ENCODE measurements at regions not wholly inside any gene's neighbourhood (a gene's known extent, or its start where the extent isn't known, plus 50 kb on each side); places are given as distances from the start of the nearest gene placed in this dataset.

DNA sequence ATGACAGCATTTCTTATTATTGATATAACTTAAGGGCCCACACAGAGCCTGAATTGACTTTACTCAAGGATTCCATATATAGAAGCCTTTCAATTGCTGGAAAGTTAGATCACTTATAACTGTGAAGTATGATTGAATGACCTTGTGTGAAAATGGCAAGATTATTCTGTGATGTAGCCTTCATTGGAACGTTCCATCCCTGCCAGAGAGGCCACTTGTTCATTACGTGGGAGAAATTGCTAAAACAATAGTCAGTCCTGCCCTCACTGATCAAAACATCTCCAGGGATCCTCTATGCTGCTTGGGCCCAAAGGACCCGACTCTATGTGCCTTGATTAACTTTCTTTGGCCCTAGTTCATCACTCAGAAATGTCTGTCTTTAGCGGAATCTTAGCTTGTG, 159.5 kb upstream of the BLID start:
- H3K36me3 Mint-ChIP-seq = no peaks in the 10 kb centered on the region
- no peak overlapping the region for H3K4me3 Mint-ChIP-seq
- H3K4me1 Mint-ChIP-seq = no peaks in the 10 kb centered on the region
- ATAC-seq (replicated peaks) (no peak), DNase-seq (no peak)
- H3K9me3 Mint-ChIP-seq = no peaks in the 10 kb centered on the region
- no peak overlapping the region for H3K27ac Mint-ChIP-seq
- H3K27me3 Mint-ChIP-seq = peaks cover 0 to 5% of the 10 kb centered on the region in 2 donors

DNA sequence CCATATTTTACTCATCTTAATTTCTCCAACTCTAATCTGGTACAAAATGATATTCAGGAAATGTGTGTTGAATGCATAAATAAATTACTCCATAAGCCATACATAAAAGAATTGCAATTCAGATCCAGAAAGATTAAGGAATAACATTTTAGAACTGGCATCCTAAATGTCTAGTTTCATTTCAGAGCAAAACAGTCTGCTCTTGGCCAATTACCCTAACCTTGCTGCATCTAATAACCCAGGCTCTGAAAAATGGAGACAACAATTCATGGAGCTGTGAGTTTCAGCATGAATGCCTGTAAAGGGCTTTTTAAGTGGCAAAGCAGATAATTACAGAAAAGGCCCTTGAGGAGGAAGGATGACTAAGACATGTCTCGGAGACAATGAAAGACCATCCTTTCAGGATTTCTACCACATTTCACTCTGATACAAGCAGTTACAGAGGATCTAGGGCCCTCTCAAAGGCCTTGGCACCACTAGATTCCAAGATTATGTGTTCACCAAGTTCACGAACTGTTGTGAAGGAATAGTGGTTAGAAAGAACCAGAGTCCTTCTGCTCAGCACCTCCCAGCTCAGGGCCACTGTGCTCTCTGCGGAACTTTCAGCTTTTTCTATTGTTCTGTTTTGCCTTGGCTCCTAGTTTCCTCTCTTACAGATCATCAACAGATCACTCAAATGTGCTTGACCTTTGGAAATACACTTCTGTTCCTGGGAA, 157.6 kb upstream of the BLID start:
- Mint-ChIP-seq H3K9me3 (no peaks in the 10 kb centered on the region), H3K36me3 (no peaks in the 10 kb centered on the region), H3K4me3 (no peak overlapping the region), H3K27ac (no peak overlapping the region), H3K4me1 (no peaks in the 10 kb centered on the region), H3K27me3 (peaks cover 0 to 5% of the 10 kb centered on the region in 2 donors)
- DNase-seq (no peak), ATAC-seq (replicated peaks) (no peak)

DNA sequence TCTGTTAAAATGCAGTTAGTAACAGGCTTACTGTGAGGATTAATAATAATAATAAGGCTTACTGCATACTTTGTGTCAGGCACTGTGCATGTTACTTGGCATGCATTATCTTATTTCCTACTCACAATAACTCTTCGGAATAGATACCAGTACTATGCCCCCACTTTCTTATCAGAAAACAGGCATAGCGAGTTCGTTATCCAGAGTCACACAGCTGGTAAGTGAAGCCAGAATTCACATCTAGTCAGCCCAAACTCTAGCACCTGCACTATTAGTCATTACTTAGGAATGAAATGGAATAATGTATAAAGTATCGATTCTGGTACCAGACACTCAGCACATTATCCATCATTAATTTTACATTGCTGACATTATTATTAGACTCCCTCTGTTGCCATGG, 155.7 kb upstream of the BLID start:
- ATAC-seq (replicated peaks) = no peak
- DNase-seq = no peak
- Mint-ChIP-seq H3K9me3 (no peaks in the 10 kb centered on the region), H3K27me3 (peaks cover 0 to 5% of the 10 kb centered on the region in 2 donors), H3K36me3 (no peaks in the 10 kb centered on the region), H3K4me3 (no peak overlapping the region), H3K4me1 (no peaks in the 10 kb centered on the region), H3K27ac (no peak overlapping the region)

DNA sequence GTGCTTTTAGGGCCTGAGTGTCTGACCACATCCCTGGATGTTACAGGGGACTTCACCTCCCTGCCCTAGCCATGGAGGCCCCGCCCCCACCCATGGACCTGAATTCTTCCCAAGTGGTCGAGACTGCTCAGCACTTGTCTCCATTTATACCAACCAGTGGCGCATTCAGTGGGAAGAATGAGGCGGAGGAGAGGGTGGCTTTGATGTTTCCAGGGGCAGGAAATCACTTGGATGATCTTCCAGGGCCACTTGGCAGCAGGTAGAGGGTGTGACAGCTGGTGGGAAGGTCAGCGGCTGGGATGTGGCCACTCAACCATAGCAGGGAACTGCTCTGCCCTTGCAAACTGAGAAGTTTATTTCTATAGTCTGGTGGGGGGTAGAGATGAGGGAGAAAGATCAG, 155.1 kb upstream of the BLID start:
- Mint-ChIP-seq H3K36me3 (no peaks in the 10 kb centered on the region), H3K9me3 (no peaks in the 10 kb centered on the region), H3K4me1 (no peaks in the 10 kb centered on the region), H3K27ac (no peak overlapping the region), H3K27me3 (peaks cover 0 to 5% of the 10 kb centered on the region in 2 donors), H3K4me3 (no peak overlapping the region)
- DNase-seq (no peak), ATAC-seq (replicated peaks) (no peak)

DNA sequence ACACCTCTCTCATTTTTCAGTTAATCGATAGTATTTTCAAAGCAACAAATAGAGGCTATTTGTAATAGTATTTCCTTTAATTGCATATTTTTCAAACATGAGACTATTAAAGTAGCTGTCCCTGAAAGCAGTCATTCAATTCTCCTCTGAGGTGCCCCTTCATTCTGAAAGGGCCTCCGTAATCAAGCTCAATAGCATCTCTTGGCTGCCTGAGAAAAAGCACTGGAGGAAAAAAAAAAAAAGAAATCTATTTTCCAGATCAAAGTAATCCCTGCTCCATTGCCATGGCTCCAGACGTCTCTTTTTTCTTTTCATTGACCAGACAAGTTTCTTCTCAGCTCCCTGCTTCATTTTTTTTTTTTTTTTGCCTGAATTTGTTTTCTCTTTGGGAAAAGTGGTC, 154.5 kb upstream of the BLID start:
- Mint-ChIP-seq H3K36me3 (no peaks in the 10 kb centered on the region), H3K27me3 (no peaks in the 10 kb centered on the region), H3K4me3 (no peak overlapping the region), H3K27ac (no peak overlapping the region), H3K4me1 (no peaks in the 10 kb centered on the region), H3K9me3 (no peaks in the 10 kb centered on the region)
- DNase-seq (no peak), ATAC-seq (replicated peaks) (no peak)

DNA sequence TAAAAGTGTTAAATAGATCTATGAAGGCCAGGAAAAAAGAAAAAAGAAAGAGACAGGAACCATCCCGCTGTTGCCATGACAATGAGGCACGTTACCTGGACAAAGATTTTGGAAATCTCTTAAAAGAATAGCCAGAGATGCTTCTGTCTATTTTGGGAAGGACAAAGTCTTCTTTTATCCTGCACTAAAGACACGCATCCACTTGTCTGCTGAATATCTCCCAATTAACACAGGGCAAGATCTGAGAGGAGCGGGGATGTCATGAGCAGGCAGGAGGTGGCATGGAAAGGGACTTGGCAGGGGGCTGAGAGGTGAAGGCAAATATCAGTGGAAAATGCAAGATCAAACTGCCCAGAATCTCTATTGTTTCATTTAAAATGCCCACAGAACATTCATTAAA, 153.8 kb upstream of the BLID start:
- Mint-ChIP-seq H3K36me3 (no peaks in the 10 kb centered on the region), H3K27ac (no peak overlapping the region), H3K27me3 (no peaks in the 10 kb centered on the region), H3K9me3 (no peaks in the 10 kb centered on the region), H3K4me1 (no peaks in the 10 kb centered on the region), H3K4me3 (no peak overlapping the region)
- DNase-seq = no peak
- no peak for ATAC-seq (replicated peaks)

DNA sequence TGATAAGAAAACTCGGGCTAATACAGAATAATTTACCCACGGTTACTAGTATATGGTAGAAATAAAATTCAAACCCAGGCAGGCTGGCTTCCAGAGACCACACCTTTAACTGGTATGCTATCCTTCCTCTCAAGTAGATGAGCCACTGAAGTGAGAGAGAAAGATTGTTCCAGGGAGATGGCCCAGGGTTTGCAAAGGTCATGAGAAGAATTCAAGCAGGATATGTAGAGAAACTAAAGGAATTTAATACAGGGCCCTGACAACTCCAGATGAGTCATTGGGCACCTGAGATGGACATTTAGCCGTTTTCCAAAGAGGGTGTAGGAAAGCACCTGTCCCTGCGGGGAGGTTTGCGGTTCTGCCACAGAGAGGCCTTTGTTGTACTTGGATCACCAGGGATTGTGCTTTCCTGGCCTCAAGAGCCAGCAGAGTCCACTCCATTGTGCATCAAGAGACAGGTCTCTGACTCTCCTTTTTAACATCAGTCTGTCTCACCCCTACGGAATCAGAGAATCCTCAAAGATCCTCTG, 152.7 kb upstream of the BLID start:
- ATAC-seq (replicated peaks) = no peak
- Mint-ChIP-seq H3K27me3 (no peaks in the 10 kb centered on the region), H3K36me3 (no peaks in the 10 kb centered on the region), H3K4me3 (no peak overlapping the region), H3K9me3 (no peaks in the 10 kb centered on the region), H3K4me1 (no peaks in the 10 kb centered on the region), H3K27ac (no peak overlapping the region)
- no peak for DNase-seq

DNA sequence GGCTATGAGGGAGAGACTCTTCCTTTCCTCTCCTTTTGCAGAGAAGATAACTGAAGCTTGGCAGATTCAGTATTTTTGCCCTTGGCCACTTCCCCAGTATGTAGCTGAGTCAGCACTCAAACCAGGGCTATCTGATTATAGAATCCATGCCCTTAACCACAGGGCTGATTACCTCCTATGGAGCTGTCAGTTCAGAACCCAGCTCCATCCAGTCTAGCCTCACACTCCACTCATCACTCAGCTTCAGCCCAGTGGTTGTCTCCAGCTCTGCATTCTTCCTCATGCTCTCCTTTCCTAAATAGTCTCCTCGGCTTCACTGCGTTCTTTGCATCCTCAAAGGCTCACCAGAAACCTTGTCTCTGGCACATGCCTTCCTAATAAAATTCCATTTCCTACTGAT, 151.6 kb upstream of the BLID start:
- H3K9me3 Mint-ChIP-seq = no peaks in the 10 kb centered on the region
- H3K36me3 Mint-ChIP-seq = no peaks in the 10 kb centered on the region
- no peaks in the 10 kb centered on the region for H3K27me3 Mint-ChIP-seq
- no peak overlapping the region for H3K4me3 Mint-ChIP-seq
- DNase-seq (no peak), ATAC-seq (replicated peaks) (no peak)
- no peaks in the 10 kb centered on the region for H3K4me1 Mint-ChIP-seq
- H3K27ac Mint-ChIP-seq = no peak overlapping the region

DNA sequence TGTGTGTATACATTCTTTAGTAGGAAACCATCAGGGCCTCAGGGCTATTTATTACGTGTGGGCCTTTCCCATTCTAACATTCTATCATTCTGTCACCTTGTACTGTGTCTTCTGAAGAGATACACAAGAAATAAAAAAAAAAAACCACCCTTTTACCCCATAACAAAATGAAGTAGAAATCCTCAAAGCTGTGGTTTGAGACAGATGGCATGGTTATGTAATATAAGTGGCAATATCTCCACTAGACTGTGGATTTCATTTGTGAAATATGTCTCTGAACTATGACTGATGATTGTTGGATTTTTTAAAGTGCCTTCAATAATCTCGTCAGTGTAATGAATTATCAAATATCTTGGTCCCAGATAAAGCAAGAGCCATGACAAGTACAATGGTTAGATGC, 150.0 kb upstream of the BLID start:
- DNase-seq (no peak), ATAC-seq (replicated peaks) (no peak)
- H3K9me3 Mint-ChIP-seq = no peaks in the 10 kb centered on the region
- no peaks in the 10 kb centered on the region for H3K36me3 Mint-ChIP-seq
- H3K4me1 Mint-ChIP-seq = no peaks in the 10 kb centered on the region
- no peak overlapping the region for H3K27ac Mint-ChIP-seq
- no peak overlapping the region for H3K4me3 Mint-ChIP-seq
- peaks cover 0 to under 1% of the 10 kb centered on the region in 2 donors for H3K27me3 Mint-ChIP-seq

DNA sequence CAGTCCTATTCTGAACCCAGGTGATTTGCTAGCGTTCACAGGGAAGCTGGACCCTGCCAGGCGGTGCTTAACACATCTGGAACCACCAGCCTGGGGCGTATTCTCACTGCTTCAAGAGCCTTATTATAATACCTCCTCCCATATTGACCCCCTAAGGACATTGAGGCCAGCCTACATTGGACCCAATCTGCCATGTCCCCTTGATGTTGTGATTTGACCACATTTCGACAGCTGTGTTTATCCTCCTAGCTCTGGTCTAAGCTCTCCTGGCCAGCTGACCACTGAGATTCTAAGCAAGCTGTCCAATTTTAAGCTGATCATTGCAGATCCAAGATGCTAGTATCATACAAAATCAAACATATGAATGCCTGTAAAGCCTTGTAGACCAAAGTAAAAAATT, 148.1 kb upstream of the BLID start:
- H3K4me1 Mint-ChIP-seq = no peaks in the 10 kb centered on the region
- ATAC-seq (replicated peaks) = no peak

DNA sequence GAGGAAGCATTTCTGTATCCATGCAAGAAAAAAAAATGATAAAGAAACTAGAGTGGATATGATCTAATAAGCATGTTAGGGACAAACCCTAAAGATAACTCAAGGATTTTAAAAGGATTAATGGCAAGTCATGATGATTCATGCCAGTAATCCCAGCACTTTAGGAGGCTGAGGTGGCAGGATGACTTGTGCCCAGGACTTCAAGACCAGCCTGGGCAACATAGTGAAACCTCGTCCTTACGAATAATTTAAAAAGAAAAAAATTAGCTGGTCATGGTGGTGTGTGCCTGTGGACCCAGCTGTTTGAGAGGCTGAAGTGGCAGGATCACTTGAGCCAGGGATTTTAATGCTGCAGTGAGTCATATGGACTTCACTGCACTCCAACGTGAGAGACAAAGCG, 145.5 kb upstream of the BLID start:
- H3K4me3 Mint-ChIP-seq = no peak overlapping the region
- no peak overlapping the region for H3K27ac Mint-ChIP-seq
- H3K4me1 Mint-ChIP-seq = no peaks in the 10 kb centered on the region
- DNase-seq (no peak), ATAC-seq (replicated peaks) (no peak)
- peaks cover 3 to 9% of the 10 kb centered on the region in 2 donors for H3K27me3 Mint-ChIP-seq
- H3K36me3 Mint-ChIP-seq = no peaks in the 10 kb centered on the region
- no peaks in the 10 kb centered on the region for H3K9me3 Mint-ChIP-seq

More for the DNA sequence above, 148.1 kb upstream of the BLID start:
- DNase-seq = no peak
- H3K27ac Mint-ChIP-seq = no peak overlapping the region
- no peaks in the 10 kb centered on the region for H3K36me3 Mint-ChIP-seq
- no peaks in the 10 kb centered on the region for H3K9me3 Mint-ChIP-seq
- H3K27me3 Mint-ChIP-seq = peaks cover 3 to 6% of the 10 kb centered on the region in 2 donors
- H3K4me3 Mint-ChIP-seq = no peak overlapping the region

DNA sequence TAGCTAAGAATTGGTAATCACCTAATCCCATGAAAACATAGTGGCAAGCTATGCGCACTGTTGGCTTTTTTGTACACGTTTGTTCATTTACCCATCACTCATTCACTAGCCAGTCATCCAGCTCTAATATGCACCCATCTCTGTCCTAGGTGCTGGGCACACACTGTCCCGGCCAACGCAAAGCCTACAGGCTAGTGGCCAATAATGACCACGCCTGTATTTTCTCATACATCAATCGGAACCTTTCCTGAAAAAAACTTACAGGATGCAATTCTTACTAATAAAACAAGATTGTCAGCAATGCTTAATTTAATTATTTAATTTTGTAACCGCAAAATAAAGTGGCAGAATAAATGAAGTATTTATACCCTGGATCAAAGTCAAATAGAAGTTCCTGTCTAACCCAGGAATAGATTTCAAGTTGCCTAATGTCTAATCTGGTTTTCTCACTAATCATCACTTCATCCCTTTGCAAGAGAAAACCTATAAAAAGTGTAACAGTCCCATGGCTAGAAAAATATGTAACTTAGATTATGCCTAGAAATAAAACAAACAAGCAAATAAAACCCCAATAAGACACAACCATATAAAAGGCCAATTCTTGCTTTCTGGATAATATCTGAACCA, 143.3 kb upstream of the BLID start:
- DNase-seq = no peak
- H3K4me3 Mint-ChIP-seq = no peak overlapping the region

DNA sequence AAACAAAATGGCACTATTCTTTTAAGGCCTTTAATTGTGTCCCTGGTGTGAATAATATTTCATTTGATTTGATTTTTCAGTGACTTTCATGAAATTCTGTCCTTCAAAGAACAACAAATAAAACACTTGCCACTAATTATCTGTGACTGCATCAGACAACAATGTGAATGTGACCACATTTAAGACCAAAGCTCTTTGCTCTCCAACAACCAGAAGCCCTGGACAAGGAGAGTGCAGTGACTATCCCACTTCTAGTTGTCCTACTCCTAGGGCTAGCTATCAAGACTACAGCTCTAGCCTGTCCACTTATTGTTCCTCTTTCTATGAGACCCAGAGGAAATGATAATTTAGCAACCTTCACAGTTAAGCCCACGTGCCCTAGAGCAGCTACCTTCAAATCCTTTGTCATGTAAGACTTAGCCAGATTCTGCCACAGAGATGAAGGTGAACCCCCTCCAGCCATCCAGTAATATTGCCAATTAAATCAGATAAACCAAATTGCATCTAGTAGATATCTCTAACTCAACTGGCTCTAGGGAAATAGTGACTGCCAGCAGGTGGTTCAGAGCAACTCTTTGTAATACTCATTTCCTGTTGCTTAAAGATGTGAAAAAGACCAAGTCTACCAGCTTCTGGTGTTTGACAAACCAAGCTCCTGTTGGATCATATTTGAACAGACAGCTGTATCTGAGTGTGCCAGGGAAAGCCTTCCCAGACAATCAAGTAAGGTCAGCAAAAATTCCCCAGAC, 142.6 kb upstream of the BLID start:
- no peak for ATAC-seq (replicated peaks)
- Mint-ChIP-seq H3K27ac (no peak overlapping the region), H3K9me3 (no peaks in the 10 kb centered on the region), H3K36me3 (no peaks in the 10 kb centered on the region), H3K4me1 (no peaks in the 10 kb centered on the region), H3K4me3 (no peak overlapping the region), H3K27me3 (peaks cover 3 to 9% of the 10 kb centered on the region in 2 donors)
- DNase-seq = no peak

More for the DNA sequence above, 143.3 kb upstream of the BLID start:
- no peak overlapping the region for H3K27ac Mint-ChIP-seq
- H3K36me3 Mint-ChIP-seq = no peaks in the 10 kb centered on the region
- peaks cover 3 to 9% of the 10 kb centered on the region in 2 donors for H3K27me3 Mint-ChIP-seq
- ATAC-seq (replicated peaks) = no peak
- H3K9me3 Mint-ChIP-seq = no peaks in the 10 kb centered on the region
- no peaks in the 10 kb centered on the region for H3K4me1 Mint-ChIP-seq

DNA sequence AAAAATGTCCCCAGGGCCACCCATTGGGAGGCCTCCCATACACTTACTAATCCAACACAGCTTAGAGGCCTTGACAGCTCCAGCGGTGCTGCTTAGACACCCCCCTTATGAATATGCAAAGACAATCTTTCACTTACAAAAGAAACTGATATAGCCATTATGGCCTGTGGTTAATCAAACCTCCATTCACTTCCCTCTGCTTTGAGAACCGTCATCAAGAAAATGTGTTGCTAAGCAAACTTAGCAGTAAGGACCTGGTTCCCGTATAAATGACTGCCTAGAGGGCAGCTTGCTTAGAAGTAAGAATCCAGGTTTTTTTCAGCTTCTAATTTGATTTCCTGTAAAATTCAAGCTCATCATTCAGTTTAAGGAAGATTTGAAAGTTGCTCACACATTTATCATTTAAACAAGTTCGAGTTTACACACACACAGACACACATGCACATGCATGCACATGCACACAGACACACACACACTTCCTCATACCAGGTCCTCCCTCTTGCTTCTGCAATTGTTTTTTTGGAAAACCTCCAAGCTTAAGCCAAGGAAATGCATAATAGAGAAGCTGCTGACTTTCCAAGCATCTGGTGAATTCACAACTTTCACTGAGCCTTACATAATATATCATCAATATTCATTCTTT, 137.7 kb upstream of the BLID start:
- H3K27ac Mint-ChIP-seq = no peak overlapping the region
- ATAC-seq (replicated peaks) (no peak), DNase-seq (no peak)
- no peaks in the 10 kb centered on the region for H3K9me3 Mint-ChIP-seq
- H3K4me3 Mint-ChIP-seq = no peak overlapping the region
- no peaks in the 10 kb centered on the region for H3K36me3 Mint-ChIP-seq
- H3K4me1 Mint-ChIP-seq = no peaks in the 10 kb centered on the region
- H3K27me3 Mint-ChIP-seq = no peaks in the 10 kb centered on the region

All from stimulated activated naive B cell treated with anti-CD40 and anti-IgM and Interleukin-4, amounts not matched to agents 10 μg/mL and 1 μg/mL and 100 μg/mL, for 72 hours (primary cell).